A549 (cell line): ENCODE measurements at regions not wholly inside any gene's neighbourhood (a gene's known extent, or its start where the extent isn't known, plus 50 kb on each side); places are given as distances from the start of the nearest gene placed in this dataset.

Experiments
- BCL3 ChIP-seq: fragments of >200 bp; sonication (Bioruptor Twin); formaldehyde crosslinking; IDR thresholded peaks from 3 replicates; pipeline ENCODE4 v1.6.1; 2016
- BHLHE40 ChIP-seq: IDR thresholded peaks from 2 replicates; pipeline ENCODE4 v1.6.1; 2012; ENCODE audit warnings: low read depth, low read length, inconsistent platforms
- CTCF ChIP-seq: fragments of >200 bp; sonication (Bioruptor Twin); formaldehyde crosslinking; IDR thresholded peaks from 3 replicates; pipeline ENCODE4 v1.5.1; 2016
- ELK1 ChIP-seq: fragments of 150-350 bp; IDR thresholded peaks from 2 replicates; pipeline ENCODE4 v1.6.1; 2014; ENCODE audit warnings: low read depth, mild to moderate bottlenecking, low read length
- GATA3 ChIP-seq: IDR thresholded peaks from 2 replicates; pipeline ENCODE4 v1.6.1; 2012; ENCODE audit warnings: borderline replicate concordance
- HMGXB4 ChIP-seq: fragments of 250-450 bp; sonication (Bioruptor Pico); IDR thresholded peaks from 2 replicates; pipeline ENCODE4 v1.5.0; 2021; ENCODE audit warnings: mild to moderate bottlenecking, moderate library complexity, borderline replicate concordance
- MAZ ChIP-seq: fragments of 150-350 bp; IDR thresholded peaks from 2 replicates; pipeline ENCODE4 v1.6.1; 2014; ENCODE audit warnings: antibody characterized with exemption, low read depth, low read length, borderline replicate concordance
- POLR2A ChIP-seq: IDR thresholded peaks from 2 replicates; pipeline ENCODE4 v1.6.1; 2012; ENCODE audit warnings: mild to moderate bottlenecking, low read length
- TP53 ChIP-seq: fragments of 250-450 bp; sonication (Bioruptor Pico); IDR thresholded peaks from 2 replicates; pipeline ENCODE4 v1.5.0; 2021; ENCODE audit warnings: mild to moderate bottlenecking, moderate library complexity
- USF2 ChIP-seq: fragments of 450-650 bp; IDR thresholded peaks from 2 replicates; pipeline ENCODE4 v1.6.1; 2014; ENCODE audit warnings: antibody characterized with exemption

GRCh38 chrX:116241001-116241400 lies 70.5 kb downstream of the AGTR2 start:
- no peak for TF ChIP-seq CTCF
- TF ChIP-seq POLR2A = no peak
- TF ChIP-seq GATA3 = no peak
- TF ChIP-seq BHLHE40 = no peak
- TF ChIP-seq USF2 = no peak
- no peak for TF ChIP-seq BCL3
- no peak for TF ChIP-seq TP53 (CRISPR knock-in tag)
- TF ChIP-seq ELK1 = no peak
- no peak for TF ChIP-seq HMGXB4
- no peak for TF ChIP-seq MAZ
